Prostate gland (tissue), 2 donors: ENCODE measurements at regions not wholly inside any gene's neighbourhood (a gene's known extent, or its start where the extent isn't known, plus 50 kb on each side); places are given as distances from the start of the nearest gene placed in this dataset.

Experiments used
- CTCF ChIP-seq, 4 experiments: fragments of 200-600 bp in 2 of 4; fragments of 450-650 bp in 2 of 4; sonication (generic) in 2 of 4; IDR thresholded peaks; 1 replicate in 3 of 4; 2 replicates in 1 of 4; pipeline ENCODE4 v1.5.1; 2016 to 2019; ENCODE audit warnings: antibody characterized with exemption in 4 of 4, mild to moderate bottlenecking in 2 of 4, moderate library complexity in 2 of 4
- POLR2A ChIP-seq: fragments of 450-650 bp; IDR thresholded peaks from one replicate; pipeline ENCODE4 v1.6.1; 2016; ENCODE audit warnings: antibody characterized with exemption, mild to moderate bottlenecking

- no peak for TF ChIP-seq CTCF (IDR thresholded peaks at IDR 0.05)
- no peak for TF ChIP-seq POLR2A
Measured at GRCh38 chr2:120856421-120856862, 120.8 kb downstream of the GLI2 start.
